D721Med (cell line): ENCODE measurements at regions not wholly inside any gene's neighbourhood (a gene's known extent, or its start where the extent isn't known, plus 50 kb on each side); places are given as distances from the start of the nearest gene placed in this dataset.
"Not testable (repeated sequence)": the region's sequence is repeated elsewhere in the genome, so short reads cannot be mapped to it uniquely, and the experiment has no call there.

Experiments
- DNase-seq: peaks from one replicate; pipeline ENCODE4 v3.0.0; 2011; ENCODE audit warnings: low spot score; ENCODE audit not compliant: insufficient read length
- FAIRE-seq: peaks from 2 replicates; lab custom pipeline; 2011; peaks lifted over from hg19 to GRCh38; lab: Jason Lieb, UNC
- CTCF ChIP-seq: IDR thresholded peaks from 2 replicates; pipeline ENCODE4 v1.5.1; 2012; ENCODE audit warnings: mild to moderate bottlenecking, control low read depth; ENCODE audit not compliant: insufficient read depth; ENCODE audit errors: missing control alignments

- DNase-seq, result no peak
- no peak for TF ChIP-seq CTCF
- FAIRE-seq, result no peak
Observed at GRCh38 chr19:27714857-27715256, 1498.1 kb downstream of the UQCRFS1 start.

- no peak for TF ChIP-seq CTCF
- DNase-seq (no peak), FAIRE-seq (no peak)
Observed at GRCh38 chr19:27709496-27709895, 1503.5 kb downstream of the UQCRFS1 start.

GRCh38 chr19:27708986-27709385, 1504.0 kb downstream of the UQCRFS1 start:
- FAIRE-seq, result not testable (repeated sequence)

GRCh38 chr19:27707026-27707425, 1505.9 kb downstream of the UQCRFS1 start:
- not testable (repeated sequence) for FAIRE-seq, DNase-seq

More at GRCh38 chr19:27708986-27709385, 1504.0 kb downstream of the UQCRFS1 start:
- DNase-seq, result not testable (repeated sequence)

GRCh38 chr19:27705896-27706295, 1507.1 kb downstream of the UQCRFS1 start:
- FAIRE-seq, result no peak
- TF ChIP-seq CTCF, result no peak
- no peak for DNase-seq

- FAIRE-seq (no peak), DNase-seq (no peak)
- TF ChIP-seq CTCF, result no peak
Observed at GRCh38 chr19:27694361-27695055, 1518.4 kb downstream of the UQCRFS1 start.

GRCh38 chr19:27691991-27692390, 1521.0 kb downstream of the UQCRFS1 start:
- DNase-seq (no peak), FAIRE-seq (no peak)
- no peak for TF ChIP-seq CTCF

- no peak for DNase-seq
- TF ChIP-seq CTCF, result no peak
- FAIRE-seq, result no peak
Observed at GRCh38 chr19:27689734-27690241, 1523.2 kb downstream of the UQCRFS1 start.
